OCI-LY1 (cell line): ENCODE measurements at regions not wholly inside any gene's neighbourhood (a gene's known extent, or its start where the extent isn't known, plus 50 kb on each side); places are given as distances from the start of the nearest gene placed in this dataset.

Source experiments
- H2AFZ ChIP-seq: fragments of 200-600 bp; sonication (generic), shearing (Covaris generic); 2 replicates; pipeline ENCODE4 v1.6.0; 2014; ENCODE audit warnings: antibody characterized with exemption, mild to moderate bottlenecking, low read length
- H3F3A ChIP-seq: fragments of 200-600 bp; sonication (generic), shearing (Covaris generic); 2 replicates; pipeline ENCODE4 v1.6.0; 2014; ENCODE audit warnings: mild to moderate bottlenecking, antibody characterized with exemption, low read length, moderate library complexity; ENCODE audit not compliant: insufficient read depth
- H3K27ac ChIP-seq: fragments of 200-600 bp; sonication (generic); 2 replicates; pipeline ENCODE4 v1.5.1; 2014; ENCODE audit warnings: low read length, mixed run types, mild to moderate bottlenecking, low read depth; ENCODE audit not compliant: poor library complexity, severe bottlenecking
- H3K27me3 ChIP-seq: fragments of 200-600 bp; sonication (generic); 2 replicates; pipeline ENCODE4 v1.6.0; 2014; ENCODE audit warnings: antibody characterized with exemption, mild to moderate bottlenecking, low read length, moderate library complexity; ENCODE audit not compliant: insufficient read depth
- H3K36me3 ChIP-seq: fragments of 200-600 bp; sonication (generic); 2 replicates; pipeline ENCODE4 v1.6.1; 2014; ENCODE audit warnings: mild to moderate bottlenecking, antibody characterized with exemption, low read length, moderate library complexity, mixed read lengths; ENCODE audit not compliant: insufficient read depth
- H3K4me1 ChIP-seq: fragments of 200-600 bp; sonication (generic); 2 replicates; pipeline ENCODE4 v1.5.1; 2014; ENCODE audit warnings: mild to moderate bottlenecking, low read length, moderate library complexity; ENCODE audit not compliant: insufficient read depth, severe bottlenecking
- H3K4me2 ChIP-seq: fragments of 200-600 bp; sonication (generic), shearing (Covaris generic); 2 replicates; pipeline ENCODE4 v1.6.1; 2014; ENCODE audit warnings: low read length
- H3K4me3 ChIP-seq: fragments of 200-600 bp; sonication (generic); 2 replicates; pipeline ENCODE4 v1.5.1; 2014; ENCODE audit warnings: low read length, low read depth, mild to moderate bottlenecking, mixed read lengths; ENCODE audit not compliant: poor library complexity, severe bottlenecking
- H3K79me2 ChIP-seq: fragments of 200-600 bp; shearing (Covaris generic); 2 replicates; pipeline ENCODE4 v1.6.1; 2016; ENCODE audit warnings: mixed run types, low read length, mixed read lengths; ENCODE audit not compliant: insufficient read depth
- H3K9ac ChIP-seq: fragments of 200-600 bp; sonication (generic), shearing (Covaris generic); 2 replicates; pipeline ENCODE4 v1.6.1; 2014; ENCODE audit warnings: mild to moderate bottlenecking, low read length, mixed read lengths
- H3K9me2 ChIP-seq: fragments of 200-600 bp; sonication (generic), shearing (Covaris generic); 2 replicates; pipeline ENCODE4 v1.6.1; 2014; ENCODE audit warnings: low read depth, mild to moderate bottlenecking, low read length, mixed read lengths
- H3K9me3 ChIP-seq: fragments of 200-600 bp; shearing (Covaris generic); 2 replicates; pipeline ENCODE4 v1.6.1; 2014; ENCODE audit warnings: low read length, mixed read lengths
- H4K20me1 ChIP-seq: fragments of 200-600 bp; sonication (generic), shearing (Covaris generic); 2 replicates; pipeline ENCODE4 v1.6.0; 2016; ENCODE audit warnings: mild to moderate bottlenecking, low read length; ENCODE audit not compliant: insufficient read depth
- CTCF ChIP-seq: fragments of 200-600 bp; sonication (generic), shearing (Covaris generic); IDR thresholded peaks from 2 replicates; pipeline ENCODE4 v1.5.1; 2017; ENCODE audit warnings: mild to moderate bottlenecking, antibody characterized with exemption, low read length, moderate library complexity, mixed read lengths
- EZH2 ChIP-seq: fragments of 200-600 bp; sonication (generic), shearing (Covaris generic); IDR thresholded peaks from 2 replicates; pipeline ENCODE4 v1.8.0; 2017; ENCODE audit warnings: borderline replicate concordance, mixed run types, mild to moderate bottlenecking, antibody characterized with exemption, low read length, moderate library complexity, mixed read lengths

GRCh38 chr10:124165827-124166226 is 72.4 kb upstream of the CHST15 start:
- no peaks in the 10 kb centered on the region; the same call in 1 of the 2 replicates for H3K36me3 ChIP-seq
- no peak overlapping the region for H3K9ac ChIP-seq
- no peaks in the 10 kb centered on the region for H3F3A ChIP-seq
- H3K4me2 ChIP-seq, result no peak overlapping the region
- no peaks in the 10 kb centered on the region for H3K79me2 ChIP-seq
- no peak overlapping the region for H2AFZ ChIP-seq
- no peak overlapping the region for H3K27ac ChIP-seq
- no peaks in the 10 kb centered on the region for H3K4me1 ChIP-seq
- TF ChIP-seq EZH2 (no peak), CTCF (no peak)
- H3K4me3 ChIP-seq, result no peak overlapping the region
- H4K20me1 ChIP-seq, result no peaks in the 10 kb centered on the region
- H3K27me3 ChIP-seq, result peaks cover 8% of the 10 kb centered on the region; the same call in 1 of the 2 replicates
- no peaks in the 10 kb centered on the region for H3K9me2 ChIP-seq
- no peaks in the 10 kb centered on the region for H3K9me3 ChIP-seq

DNA sequence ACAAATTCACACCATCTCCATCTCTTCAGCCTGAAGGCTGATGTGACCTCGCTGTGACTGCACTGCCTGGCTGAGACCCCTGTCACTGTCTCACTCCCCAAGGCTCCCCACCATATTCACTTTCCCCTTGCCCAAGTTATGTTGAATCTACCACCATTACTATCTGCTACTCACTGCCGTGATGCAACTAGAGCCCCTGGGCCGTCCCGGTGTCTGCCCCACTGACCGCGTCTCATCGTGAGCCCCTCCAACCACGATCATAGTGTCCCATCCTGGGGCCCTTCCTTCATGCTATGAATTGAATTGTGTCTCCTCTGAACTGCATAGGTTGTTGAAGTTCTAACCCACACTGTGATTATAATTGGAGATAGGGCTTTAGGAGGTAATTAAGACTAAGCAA is 71.9 kb upstream of the CHST15 start:
- Histone ChIP-seq H3F3A (no peaks in the 10 kb centered on the region), H3K27me3 (peaks cover 8% of the 10 kb centered on the region; the same call in 1 of the 2 replicates), H3K4me1 (peaks cover under 1% of the 10 kb centered on the region), H3K79me2 (no peaks in the 10 kb centered on the region), H4K20me1 (no peaks in the 10 kb centered on the region), H3K4me3 (no peak overlapping the region), H2AFZ (no peak overlapping the region), H3K27ac (no peak overlapping the region), H3K9me3 (no peaks in the 10 kb centered on the region), H3K36me3 (no peaks in the 10 kb centered on the region; the same call in 1 of the 2 replicates), H3K9ac (no peak overlapping the region), H3K4me2 (no peak overlapping the region), H3K9me2 (no peaks in the 10 kb centered on the region)
- TF ChIP-seq CTCF (no peak), EZH2 (no peak)

GRCh38 chr10:124164264-124164663 is 70.9 kb upstream of the CHST15 start:
- Histone ChIP-seq H3K27ac (no peak overlapping the region), H3K9ac (no peak overlapping the region), H3K9me3 (no peaks in the 10 kb centered on the region), H3K36me3 (no peaks in the 10 kb centered on the region; the same call in 1 of the 2 replicates), H4K20me1 (no peaks in the 10 kb centered on the region), H3K79me2 (no peaks in the 10 kb centered on the region), H3F3A (no peaks in the 10 kb centered on the region), H3K4me2 (no peak overlapping the region), H2AFZ (no peak overlapping the region), H3K27me3 (peaks cover 8% of the 10 kb centered on the region; the same call in 1 of the 2 replicates), H3K4me3 (no peak overlapping the region), H3K9me2 (no peaks in the 10 kb centered on the region), H3K4me1 (peaks cover 11% of the 10 kb centered on the region)
- no peak for TF ChIP-seq EZH2
- TF ChIP-seq CTCF, result no peak
